ENCODE measurements at regions not wholly inside any gene's neighbourhood (a gene's known extent, or its start where the extent isn't known, plus 50 kb on each side); places are given as distances from the start of the nearest gene placed in this dataset.

- Histone ChIP-seq H3K36me3 (ENCODE audit: low read depth, low read length) (no peaks in the 10 kb centered on the region), H3K79me2 (ENCODE audit: low read length) (no peaks in the 10 kb centered on the region), H3K4me3 (ENCODE audit: low read length) (no peak overlapping the region), H3K9me2 (replicated peaks; ENCODE audit: low read length) (no peaks in the 10 kb centered on the region), H3K9ac (ENCODE audit: low read length) (no peak overlapping the region), H3K4me2 (ENCODE audit: low read length) (no peak overlapping the region), H3K9me3 (ENCODE audit: low read length) (peaks cover 7% of the 10 kb centered on the region; the same call in 1 of the 2 replicates), H2AFZ (ENCODE audit: low read length) (no peak overlapping the region), H3K27me3 (ENCODE audit: low read length) (peaks cover 48% of the 10 kb centered on the region), H3F3A (ENCODE audit: low read length, unreplicated experiment) (no peaks in the 10 kb centered on the region), H3K27ac (ENCODE audit: low read length) (no peak overlapping the region), H4K20me1 (ENCODE audit: low read length) (no peaks in the 10 kb centered on the region), H3K4me1 (ENCODE audit: insufficient read depth, low read length) (no peaks in the 10 kb centered on the region)
- intact Hi-C loops (cut with micrococcal nuclease), result no loop called here
- TF ChIP-seq EZH2phosphoT487 (IDR thresholded peaks at IDR 0.05; ENCODE audit: borderline replicate concordance, low read length) (no peak), EZH2 (IDR thresholded peaks at IDR 0.05; ENCODE audit: low read length, unreplicated experiment) (no peak)
- TF ChIP-seq, protein P1, sequence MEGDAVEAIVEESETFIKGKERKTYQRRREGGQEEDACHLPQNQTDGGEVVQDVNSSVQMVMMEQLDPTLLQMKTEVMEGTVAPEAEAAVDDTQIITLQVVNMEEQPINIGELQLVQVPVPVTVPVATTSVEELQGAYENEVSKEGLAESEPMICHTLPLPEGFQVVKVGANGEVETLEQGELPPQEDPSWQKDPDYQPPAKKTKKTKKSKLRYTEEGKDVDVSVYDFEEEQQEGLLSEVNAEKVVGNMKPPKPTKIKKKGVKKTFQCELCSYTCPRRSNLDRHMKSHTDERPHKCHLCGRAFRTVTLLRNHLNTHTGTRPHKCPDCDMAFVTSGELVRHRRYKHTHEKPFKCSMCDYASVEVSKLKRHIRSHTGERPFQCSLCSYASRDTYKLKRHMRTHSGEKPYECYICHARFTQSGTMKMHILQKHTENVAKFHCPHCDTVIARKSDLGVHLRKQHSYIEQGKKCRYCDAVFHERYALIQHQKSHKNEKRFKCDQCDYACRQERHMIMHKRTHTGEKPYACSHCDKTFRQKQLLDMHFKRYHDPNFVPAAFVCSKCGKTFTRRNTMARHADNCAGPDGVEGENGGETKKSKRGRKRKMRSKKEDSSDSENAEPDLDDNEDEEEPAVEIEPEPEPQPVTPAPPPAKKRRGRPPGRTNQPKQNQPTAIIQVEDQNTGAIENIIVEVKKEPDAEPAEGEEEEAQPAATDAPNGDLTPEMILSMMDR (conservative IDR thresholded peaks at IDR 0.05; ENCODE audit: low read depth, low read length), result no peak
- ChIA-PET POLR2A (ENCODE audit: unreplicated experiment) (no interaction called here), CTCF (no interaction called here)
- DNase-seq (no peak), ATAC-seq (no peak)
- no TSS peak for BruUV-seq (replicated peaks)
Observed at GRCh38 chr17:74088285-74088933, 115.1 kb upstream of the RPL38 start.

DNA sequence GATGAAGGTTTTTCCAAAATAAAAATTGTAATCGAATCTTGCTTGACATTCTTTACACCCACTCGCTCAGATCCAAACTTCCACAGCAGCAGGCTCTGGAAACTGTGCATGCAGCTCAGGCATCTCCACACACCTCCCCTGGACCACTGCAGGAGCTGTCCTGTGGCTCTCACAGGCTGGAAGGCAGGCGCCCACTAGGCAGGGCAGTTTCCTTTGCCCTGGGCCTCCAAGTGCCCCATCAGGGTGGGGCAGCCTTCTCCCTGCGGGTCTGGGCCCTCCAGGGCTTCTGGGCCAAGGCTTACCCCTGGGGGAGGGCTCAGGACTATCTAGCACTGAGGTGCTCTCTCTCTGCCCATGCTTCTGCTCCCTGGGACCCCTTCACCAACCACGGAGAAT lies 114.5 kb upstream of the RPL38 start:
- no peak overlapping the region for H3K4me3 ChIP-seq (ENCODE audit: low read length)

DNA sequence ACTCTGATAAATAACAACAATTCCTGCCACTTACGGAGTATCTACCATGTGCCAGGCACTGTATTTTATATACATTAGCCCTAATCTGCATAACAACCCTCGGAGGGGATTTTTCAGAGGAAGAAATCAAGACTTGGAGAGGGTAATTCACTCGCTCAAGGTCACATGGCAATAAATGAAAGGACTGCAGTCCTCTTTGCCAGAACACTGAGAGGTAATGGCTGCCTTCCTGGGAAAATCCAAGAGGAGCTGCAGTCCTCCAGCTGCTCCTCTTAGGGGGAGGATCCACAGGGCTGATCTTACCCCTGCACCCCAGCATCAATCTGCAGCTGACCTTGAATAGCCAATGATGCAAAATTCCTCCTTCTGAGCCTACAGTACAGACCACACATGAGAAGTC lies 114.1 kb upstream of the RPL38 start:
- Histone ChIP-seq H3K4me2 (ENCODE audit: low read length) (no peak overlapping the region), H3K9me2 (replicated peaks; ENCODE audit: low read length) (no peaks in the 10 kb centered on the region), H4K20me1 (ENCODE audit: low read length) (no peaks in the 10 kb centered on the region), H3K27me3 (ENCODE audit: low read length) (peaks cover 49% of the 10 kb centered on the region), H3K9me3 (ENCODE audit: low read length) (peaks cover 7% of the 10 kb centered on the region; the same call in 1 of the 2 replicates), H2AFZ (ENCODE audit: low read length) (no peak overlapping the region), H3K4me3 (ENCODE audit: low read length) (no peak overlapping the region), H3K79me2 (ENCODE audit: low read length) (no peaks in the 10 kb centered on the region), H3K36me3 (ENCODE audit: low read depth, low read length) (no peaks in the 10 kb centered on the region), H3K4me1 (ENCODE audit: insufficient read depth, low read length) (no peaks in the 10 kb centered on the region), H3K9ac (ENCODE audit: low read length) (no peak overlapping the region), H3K27ac (ENCODE audit: low read length) (no peak overlapping the region), H3F3A (ENCODE audit: low read length, unreplicated experiment) (no peaks in the 10 kb centered on the region)
- intact Hi-C loops (cut with micrococcal nuclease), result no loop called here
- ATAC-seq, result no peak
- BruUV-seq (replicated peaks), result no TSS peak
- DNase-seq, result no peak
- CTCF ChIA-PET, result interaction anchor here (0.6 to 1.0 kb wide), 3 partner anchors 110 to 659 kb away, joined by 3 to 10 read pairs (median 3); no protein-coding TSS in a partner anchor
- TF ChIP-seq EZH2phosphoT487 (IDR thresholded peaks at IDR 0.05; ENCODE audit: borderline replicate concordance, low read length) (no peak), EZH2 (IDR thresholded peaks at IDR 0.05; ENCODE audit: low read length, unreplicated experiment) (no peak)
- TF ChIP-seq, protein P1 (conservative IDR thresholded peaks at IDR 0.05; ENCODE audit: low read depth, low read length), result no peak
- POLR2A ChIA-PET (ENCODE audit: unreplicated experiment), result no interaction called here

More for the DNA sequence above, 114.5 kb upstream of the RPL38 start:
- ChIA-PET POLR2A (ENCODE audit: unreplicated experiment) (no interaction called here), CTCF (no interaction called here)
- no TSS peak for BruUV-seq (replicated peaks)
- H3K79me2 ChIP-seq (ENCODE audit: low read length), result no peaks in the 10 kb centered on the region
- H4K20me1 ChIP-seq (ENCODE audit: low read length), result no peaks in the 10 kb centered on the region
- peaks cover 47% of the 10 kb centered on the region for H3K27me3 ChIP-seq (ENCODE audit: low read length)
- TF ChIP-seq, protein P1 (conservative IDR thresholded peaks at IDR 0.05; ENCODE audit: low read depth, low read length), result no peak
- TF ChIP-seq EZH2 (IDR thresholded peaks at IDR 0.05; ENCODE audit: low read length, unreplicated experiment), result no peak
- no peak for ATAC-seq
- H3K36me3 ChIP-seq (ENCODE audit: low read depth, low read length), result no peaks in the 10 kb centered on the region
- intact Hi-C loops (cut with micrococcal nuclease), result no loop called here
- no peak overlapping the region for H3K9ac ChIP-seq (ENCODE audit: low read length)
- no peak for DNase-seq
- H2AFZ ChIP-seq (ENCODE audit: low read length), result no peak overlapping the region
- no peaks in the 10 kb centered on the region for H3F3A ChIP-seq (ENCODE audit: low read length, unreplicated experiment)
- no peaks in the 10 kb centered on the region for H3K4me1 ChIP-seq (ENCODE audit: insufficient read depth, low read length)
- no peak overlapping the region for H3K4me2 ChIP-seq (ENCODE audit: low read length)
- peaks cover 7% of the 10 kb centered on the region; the same call in 1 of the 2 replicates for H3K9me3 ChIP-seq (ENCODE audit: low read length)
- no peaks in the 10 kb centered on the region for H3K9me2 ChIP-seq (replicated peaks; ENCODE audit: low read length)
- no peak overlapping the region for H3K27ac ChIP-seq (ENCODE audit: low read length)

All from PC-3 (cell line).